SIG-M5 treated with dmso at 0.1 percent for 504 hours (cell line): ENCODE measurements at regions not wholly inside any gene's neighbourhood (a gene's known extent, or its start where the extent isn't known, plus 50 kb on each side); places are given as distances from the start of the nearest gene placed in this dataset.
"Not testable (repeated sequence)": the region's sequence is repeated elsewhere in the genome, so short reads cannot be mapped to it uniquely, and the experiment has no call there.

ENCODE experiments used
- DNase-seq: peaks from one replicate; lab custom pipeline; 2025; ENCODE audit not compliant: unreplicated experiment; lab: John Stamatoyannopoulos, UW

DNA sequence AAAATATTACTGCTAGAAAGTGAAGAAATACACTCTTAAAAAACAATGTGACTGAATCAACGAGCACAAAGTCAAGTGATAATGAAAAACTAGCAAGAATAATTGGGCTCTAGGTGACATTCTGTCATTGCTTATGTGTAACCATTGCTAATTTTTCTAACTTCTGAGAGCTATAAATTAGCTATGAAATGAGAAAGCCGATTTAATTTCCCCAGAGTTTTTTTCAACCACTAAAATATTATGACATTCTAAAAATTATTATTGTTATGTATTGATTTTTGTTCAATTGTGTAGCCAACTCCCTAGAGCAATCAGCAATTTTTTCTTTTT lies 458.6 kb upstream of the ATXN8OS start:
- DNase-seq = no peak

DNA sequence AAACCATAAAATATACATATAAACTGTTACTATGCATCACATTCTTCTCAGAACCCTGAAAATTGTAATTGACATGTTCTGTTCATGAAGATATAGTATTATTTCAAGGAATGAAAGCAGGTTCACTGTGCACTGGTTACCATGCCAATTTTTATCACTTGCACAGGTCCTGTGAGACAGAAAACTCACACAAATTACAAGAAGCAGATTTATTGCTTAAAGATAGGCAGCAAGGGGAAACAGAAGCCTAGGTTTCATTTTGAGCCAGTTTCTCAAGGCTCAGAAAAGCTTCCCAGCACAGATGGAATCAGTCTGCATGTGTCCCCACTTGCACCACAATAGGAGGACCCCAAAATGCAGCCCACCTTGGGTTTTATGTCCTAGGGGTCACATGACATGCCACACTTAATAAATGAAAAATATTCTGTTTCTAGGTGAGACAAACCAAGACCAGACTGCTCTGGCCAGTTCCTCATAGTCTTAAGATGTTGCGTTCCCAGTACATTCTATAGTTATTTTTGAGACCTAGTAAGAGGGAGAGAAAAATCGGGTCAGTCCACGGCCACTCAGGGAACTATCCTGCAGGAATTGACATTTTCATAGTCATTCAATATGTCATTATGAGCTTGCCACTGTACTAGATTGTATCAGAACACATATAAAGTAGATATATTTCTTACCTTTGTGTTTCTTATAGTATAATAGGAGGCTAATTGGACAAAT lies 459.1 kb upstream of the ATXN8OS start:
- DNase-seq = no peak

- DNase-seq = no peak
These were observed 463.2 kb upstream of the ATXN8OS start for GRCh38 chr13:69644447-69644846.

GRCh38 chr13:69641773-69642172 lies 465.9 kb upstream of the ATXN8OS start:
- DNase-seq = no peak

DNA sequence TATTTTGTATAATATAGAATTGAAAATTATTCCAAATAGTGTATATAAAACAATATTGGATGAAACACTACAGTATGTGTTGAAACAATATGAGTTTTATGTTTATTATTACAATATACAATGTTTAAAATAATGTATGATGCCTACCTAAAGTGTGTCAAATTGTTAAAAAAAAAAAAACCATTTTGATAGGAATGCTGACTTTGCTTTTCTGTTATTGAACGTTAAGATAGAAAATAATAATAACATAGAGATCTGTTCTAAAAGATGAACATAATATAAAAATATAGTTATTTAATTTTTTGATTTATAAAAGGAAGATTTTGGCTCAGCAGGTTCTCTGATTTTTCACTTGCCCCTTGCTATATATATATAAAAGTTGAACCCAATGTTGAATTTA lies 474.6 kb upstream of the ATXN8OS start:
- DNase-seq = no peak

GRCh38 chr13:69623973-69624372 lies 483.7 kb upstream of the ATXN8OS start:
- DNase-seq = no peak

DNA sequence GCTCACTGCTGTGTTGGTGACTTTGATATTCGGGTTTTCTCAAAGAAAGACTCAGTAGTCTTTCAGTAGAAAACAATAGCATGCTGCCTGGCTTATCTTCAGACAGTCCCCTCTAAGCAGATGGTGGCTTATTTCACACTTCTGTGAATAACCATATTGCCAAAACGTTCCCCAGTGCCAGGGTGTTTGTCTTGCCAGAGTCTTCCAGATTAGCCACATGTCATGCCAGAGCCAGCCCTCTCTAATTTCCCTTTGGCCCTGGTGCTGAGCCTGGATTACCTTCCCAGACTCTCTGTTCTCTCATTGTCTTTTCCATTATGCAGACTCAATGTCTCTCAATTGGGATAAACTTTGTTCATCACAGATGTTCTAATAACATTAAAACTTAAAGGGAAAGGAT lies 488.0 kb upstream of the ATXN8OS start:
- no peak for DNase-seq

- DNase-seq = no peak
These were observed 488.8 kb upstream of the ATXN8OS start for GRCh38 chr13:69618838-69619237.

GRCh38 chr13:69618393-69618792 lies 489.2 kb upstream of the ATXN8OS start:
- no peak for DNase-seq

GRCh38 chr13:69617587-69617986 lies 490.0 kb upstream of the ATXN8OS start:
- DNase-seq = no peak

DNA sequence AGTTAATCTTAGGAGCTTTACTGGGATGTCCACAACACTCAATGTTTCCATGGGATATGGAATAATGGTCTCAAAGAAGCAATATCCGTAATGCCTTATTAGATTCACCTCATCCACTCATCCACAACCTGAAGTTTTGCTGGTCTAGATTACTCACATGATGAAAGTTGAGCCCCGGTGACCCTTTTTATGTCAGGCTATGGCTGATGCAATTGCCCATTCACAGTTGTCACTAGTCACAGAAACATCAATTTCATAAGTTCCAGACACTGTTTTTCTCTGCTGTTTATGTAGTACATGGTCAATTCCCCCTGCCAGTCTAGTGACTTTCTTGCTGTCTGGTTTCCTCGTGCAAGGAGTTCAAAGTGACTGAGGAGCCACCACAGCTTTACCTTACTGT lies 491.2 kb upstream of the ATXN8OS start:
- DNase-seq = no peak

- DNase-seq = not testable (repeated sequence)
These were observed 492.6 kb upstream of the ATXN8OS start for GRCh38 chr13:69615055-69615454.

GRCh38 chr13:69604698-69605097 lies 502.9 kb upstream of the ATXN8OS start:
- DNase-seq = no peak

DNA sequence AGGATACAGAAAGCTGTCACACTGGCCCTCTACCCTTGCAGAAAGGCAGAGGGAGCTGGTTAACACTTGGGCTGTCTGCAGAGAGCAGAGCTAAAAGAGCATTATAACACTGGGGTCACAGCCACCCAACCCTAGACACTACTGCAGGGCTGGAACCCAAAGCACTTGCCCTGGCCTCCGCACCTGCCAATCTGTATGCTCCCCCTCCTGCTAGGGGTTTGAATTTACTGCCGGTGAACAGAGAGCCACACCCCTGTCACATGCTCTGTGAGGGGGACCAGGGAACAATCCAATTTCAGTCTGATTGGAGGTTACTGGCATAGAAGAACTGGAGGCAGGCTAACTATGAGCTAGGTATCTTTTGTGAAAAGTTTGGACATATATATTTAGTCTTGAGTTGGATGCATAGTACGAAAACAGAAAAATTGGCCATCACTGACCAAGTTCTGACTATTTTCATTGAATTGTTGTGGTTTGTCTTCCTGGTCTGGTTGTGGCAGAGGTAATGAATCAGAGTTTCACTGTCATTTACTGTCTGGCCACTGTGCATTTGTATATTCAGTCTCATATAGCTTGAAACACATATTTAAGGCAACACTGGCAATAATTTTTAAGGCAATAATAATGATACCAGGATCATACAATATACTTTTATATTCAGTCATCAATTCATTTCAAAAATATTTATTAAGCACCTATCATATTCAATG lies 504.3 kb upstream of the ATXN8OS start:
- no peak for DNase-seq

DNA sequence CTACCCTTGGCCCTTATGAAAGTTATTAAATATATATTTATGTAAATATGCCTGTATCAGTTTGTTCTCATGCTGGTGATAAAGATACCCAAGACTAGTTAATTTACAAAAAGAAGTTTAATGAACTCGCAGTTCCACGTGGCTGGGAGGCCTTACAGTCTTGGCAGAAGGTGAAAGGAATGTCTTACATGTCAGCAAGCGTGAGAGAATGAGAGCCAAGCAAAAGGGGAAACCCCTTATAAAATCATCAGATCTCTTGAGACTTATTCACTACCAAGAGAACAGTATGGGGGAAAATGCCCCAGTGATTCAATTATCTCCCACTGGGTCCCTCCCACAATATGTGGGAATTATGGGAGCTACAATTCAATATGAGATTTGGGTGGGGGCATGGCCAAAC lies 506.0 kb upstream of the ATXN8OS start:
- no peak for DNase-seq

GRCh38 chr13:69600811-69601210 lies 506.8 kb upstream of the ATXN8OS start:
- no peak for DNase-seq

- no peak for DNase-seq
These were observed 510.5 kb upstream of the ATXN8OS start for GRCh38 chr13:69597088-69597487.

DNA sequence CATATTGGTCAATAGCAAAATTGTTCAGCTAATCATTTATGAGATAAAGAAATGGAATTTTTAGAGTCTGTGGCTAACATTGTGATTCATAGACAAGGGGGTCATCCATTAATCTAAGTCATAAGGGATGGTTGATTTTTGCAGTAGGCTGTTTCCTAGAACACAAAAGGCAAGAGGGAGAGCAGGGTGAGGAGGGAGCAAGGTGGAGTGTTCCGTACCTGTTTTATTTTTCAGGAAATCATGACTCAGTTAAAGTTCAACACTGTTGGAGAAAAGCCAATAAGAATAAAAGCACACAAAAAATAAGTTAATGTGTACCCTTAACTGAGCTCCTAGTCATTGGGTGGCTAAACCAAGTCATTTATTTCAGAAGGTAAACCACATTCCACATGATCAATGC lies 512.4 kb upstream of the ATXN8OS start:
- no peak for DNase-seq

- DNase-seq = no peak
These were observed 516.2 kb upstream of the ATXN8OS start for GRCh38 chr13:69591437-69591836.

- DNase-seq = no peak
These were observed 517.9 kb upstream of the ATXN8OS start for GRCh38 chr13:69589531-69590235.

- no peak for DNase-seq
These were observed 522.0 kb upstream of the ATXN8OS start for GRCh38 chr13:69585656-69586055.

DNA sequence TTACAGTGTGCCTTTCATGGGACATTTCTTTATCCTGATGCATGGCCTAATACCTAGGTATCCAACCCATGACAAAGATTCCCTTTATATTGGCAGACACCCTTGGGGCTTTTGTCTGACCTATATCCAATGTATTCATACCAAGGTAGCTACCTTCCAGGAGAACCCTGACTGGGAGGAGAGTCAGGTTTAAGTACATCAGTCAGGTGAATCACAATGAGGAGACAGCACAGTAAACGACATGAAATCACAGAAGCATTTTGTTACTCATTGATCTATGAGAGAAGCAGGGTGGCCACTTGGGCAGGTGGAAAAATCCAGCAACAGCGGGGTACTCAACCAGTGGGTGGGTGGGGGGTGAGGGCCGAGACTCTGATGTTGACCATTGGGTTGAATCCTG lies 527.4 kb upstream of the ATXN8OS start:
- no peak for DNase-seq
